Osteocyte (in vitro differentiated cells): ENCODE measurements at regions not wholly inside any gene's neighbourhood (a gene's known extent, or its start where the extent isn't known, plus 50 kb on each side); places are given as distances from the start of the nearest gene placed in this dataset.

Experiments
- DNase-seq: peaks from one replicate; pipeline ENCODE4 v3.0.0; 2021; ENCODE audit warnings: mixed read lengths; ENCODE audit not compliant: unreplicated experiment; ENCODE audit errors: extremely low spot score
- H3K27ac Mint-ChIP-seq: one replicate; pipeline ENCODE4 v1.8.0; 2021; ENCODE audit warnings: mild to moderate bottlenecking, mixed read lengths; ENCODE audit not compliant: unreplicated experiment
- H3K27me3 Mint-ChIP-seq: one replicate; pipeline ENCODE4 v1.8.0; 2021; ENCODE audit warnings: mixed read lengths; ENCODE audit not compliant: unreplicated experiment
- H3K36me3 Mint-ChIP-seq: one replicate; pipeline ENCODE4 v1.8.0; 2021; ENCODE audit warnings: mixed read lengths; ENCODE audit not compliant: unreplicated experiment
- H3K4me1 Mint-ChIP-seq: one replicate; pipeline ENCODE4 v1.8.0; 2021; ENCODE audit warnings: mixed read lengths; ENCODE audit not compliant: unreplicated experiment
- H3K4me3 Mint-ChIP-seq: one replicate; pipeline ENCODE4 v1.8.0; 2021; ENCODE audit warnings: mild to moderate bottlenecking, moderate library complexity, mixed read lengths; ENCODE audit not compliant: unreplicated experiment
- H3K9me3 Mint-ChIP-seq: one replicate; pipeline ENCODE4 v1.8.0; 2021; ENCODE audit warnings: mixed read lengths; ENCODE audit not compliant: unreplicated experiment
- TF ChIP-seq, protein P1 (sequence below): fragments of 200-600 bp; sonication (generic); IDR thresholded peaks from 2 replicates; pipeline ENCODE4 v1.5.0; 2021; ENCODE audit warnings: antibody characterized with exemption, mild to moderate bottlenecking, moderate library complexity

DNA sequence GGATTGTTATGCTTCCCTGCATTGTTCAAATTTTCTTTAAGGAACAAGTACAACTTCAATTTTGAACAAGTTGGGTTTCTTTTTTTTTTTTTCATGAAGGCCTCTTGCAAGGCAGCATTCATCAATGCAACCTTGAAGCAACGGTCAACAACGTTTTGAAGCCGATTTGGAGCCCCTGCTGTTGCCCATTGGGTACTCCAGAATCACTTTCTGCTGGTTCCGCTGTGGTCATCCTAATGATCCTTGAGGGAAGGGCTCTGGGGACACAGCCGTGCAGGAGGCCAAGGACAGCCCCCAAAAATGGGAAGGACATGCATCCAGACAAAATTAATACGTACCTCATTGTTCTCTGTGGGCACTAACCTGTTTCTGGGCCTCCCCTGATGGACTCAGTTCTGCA is 84.6 kb upstream of the MGMT start:
- H3K4me3 Mint-ChIP-seq, result no peak overlapping the region

DNA sequence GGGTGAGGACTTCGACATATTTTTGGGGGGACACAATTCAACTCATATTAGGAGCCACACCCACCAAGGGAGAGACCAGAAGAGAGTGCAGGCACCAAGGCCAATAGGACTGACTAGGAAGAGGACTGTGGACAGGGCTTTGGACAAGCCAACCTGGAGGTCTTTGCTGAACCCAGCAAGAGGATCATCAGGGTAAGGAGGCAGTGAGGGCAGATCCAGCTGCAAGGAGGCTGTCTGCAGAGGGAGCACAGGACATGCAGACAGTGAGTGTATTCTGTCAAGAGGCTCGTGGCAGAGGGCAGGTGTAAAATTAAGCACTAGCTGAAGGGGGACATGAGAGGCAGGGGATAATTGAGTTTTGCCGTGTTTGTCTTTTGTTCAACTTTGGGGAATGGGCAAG is 83.4 kb upstream of the MGMT start:
- H3K27me3 Mint-ChIP-seq, result no peaks in the 10 kb centered on the region
- TF ChIP-seq, protein P1, sequence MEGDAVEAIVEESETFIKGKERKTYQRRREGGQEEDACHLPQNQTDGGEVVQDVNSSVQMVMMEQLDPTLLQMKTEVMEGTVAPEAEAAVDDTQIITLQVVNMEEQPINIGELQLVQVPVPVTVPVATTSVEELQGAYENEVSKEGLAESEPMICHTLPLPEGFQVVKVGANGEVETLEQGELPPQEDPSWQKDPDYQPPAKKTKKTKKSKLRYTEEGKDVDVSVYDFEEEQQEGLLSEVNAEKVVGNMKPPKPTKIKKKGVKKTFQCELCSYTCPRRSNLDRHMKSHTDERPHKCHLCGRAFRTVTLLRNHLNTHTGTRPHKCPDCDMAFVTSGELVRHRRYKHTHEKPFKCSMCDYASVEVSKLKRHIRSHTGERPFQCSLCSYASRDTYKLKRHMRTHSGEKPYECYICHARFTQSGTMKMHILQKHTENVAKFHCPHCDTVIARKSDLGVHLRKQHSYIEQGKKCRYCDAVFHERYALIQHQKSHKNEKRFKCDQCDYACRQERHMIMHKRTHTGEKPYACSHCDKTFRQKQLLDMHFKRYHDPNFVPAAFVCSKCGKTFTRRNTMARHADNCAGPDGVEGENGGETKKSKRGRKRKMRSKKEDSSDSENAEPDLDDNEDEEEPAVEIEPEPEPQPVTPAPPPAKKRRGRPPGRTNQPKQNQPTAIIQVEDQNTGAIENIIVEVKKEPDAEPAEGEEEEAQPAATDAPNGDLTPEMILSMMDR, result no peak
- no peak overlapping the region for H3K27ac Mint-ChIP-seq
- no peak for DNase-seq
- H3K4me3 Mint-ChIP-seq, result no peak overlapping the region
- peaks cover 21% of the 10 kb centered on the region for H3K9me3 Mint-ChIP-seq
- no peaks in the 10 kb centered on the region for H3K36me3 Mint-ChIP-seq
- no peaks in the 10 kb centered on the region for H3K4me1 Mint-ChIP-seq

More for the DNA sequence above, 84.6 kb upstream of the MGMT start:
- Mint-ChIP-seq H3K4me1 (no peaks in the 10 kb centered on the region), H3K27ac (no peak overlapping the region), H3K27me3 (no peaks in the 10 kb centered on the region), H3K9me3 (peaks cover 28% of the 10 kb centered on the region), H3K36me3 (no peaks in the 10 kb centered on the region)
- no peak for DNase-seq
- TF ChIP-seq, protein P1, result no peak

DNA sequence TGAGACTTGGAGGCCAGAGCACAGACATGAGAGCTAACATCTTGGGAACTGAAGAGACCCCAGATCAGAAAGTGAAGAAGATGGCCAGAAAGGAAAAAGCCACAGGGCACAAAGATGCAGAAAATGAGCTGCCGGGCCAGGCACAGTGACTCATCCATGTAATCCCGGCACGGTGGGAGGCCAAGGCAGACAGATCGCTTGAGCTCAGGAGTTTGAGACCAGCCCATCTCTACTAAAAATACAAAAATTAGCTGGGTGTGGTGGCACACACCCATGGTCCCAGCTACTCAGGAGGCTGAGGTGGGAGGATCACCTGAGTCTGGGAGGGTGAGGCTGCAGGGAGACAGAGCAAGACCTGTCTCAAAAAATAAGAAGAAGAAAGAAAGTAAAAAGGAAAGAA is 81.4 kb upstream of the MGMT start:
- no peak for DNase-seq
- Mint-ChIP-seq H3K4me1 (no peaks in the 10 kb centered on the region), H3K27me3 (no peaks in the 10 kb centered on the region), H3K9me3 (peaks cover 22% of the 10 kb centered on the region), H3K4me3 (no peak overlapping the region), H3K36me3 (no peaks in the 10 kb centered on the region), H3K27ac (no peak overlapping the region)
- TF ChIP-seq, protein P1, result no peak

DNA sequence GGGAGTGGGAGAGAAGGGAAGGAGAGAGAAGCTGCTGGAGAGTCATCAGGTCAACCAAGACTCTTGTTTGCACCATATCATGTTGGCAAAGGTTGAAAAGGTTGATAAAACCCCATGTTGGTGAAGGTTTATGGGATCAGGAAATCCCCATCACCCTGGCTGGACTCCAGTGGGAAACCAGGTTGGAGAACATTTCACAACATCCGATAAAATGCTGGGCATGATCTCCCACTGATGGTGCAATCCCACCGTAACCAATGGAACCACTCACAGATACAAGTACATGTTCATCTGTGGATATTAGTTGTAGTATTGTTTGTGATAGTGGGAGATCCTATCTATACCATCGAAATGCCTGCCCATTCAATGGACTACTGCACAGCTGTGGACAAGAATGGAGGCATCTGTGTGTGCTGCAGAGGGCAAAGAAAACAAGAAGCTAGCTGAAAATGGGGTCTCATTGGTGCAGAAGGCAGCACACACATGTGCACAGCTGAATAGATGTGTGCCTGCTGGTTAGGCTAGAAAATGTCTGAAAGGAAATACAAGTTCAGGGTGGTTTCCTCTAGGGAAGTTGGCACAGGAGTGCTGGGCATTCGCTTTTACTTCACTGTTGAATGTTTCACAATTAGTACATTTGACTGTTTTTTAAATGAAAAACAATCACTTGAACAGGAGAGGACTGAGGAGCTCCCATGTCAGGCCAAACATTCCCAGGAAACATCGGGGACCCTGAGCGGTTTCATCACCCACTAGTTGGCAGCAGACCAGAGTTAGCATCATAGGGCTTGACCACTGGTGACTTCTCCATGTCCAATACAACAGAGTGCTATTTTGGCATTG is 80.4 kb upstream of the MGMT start:
- H3K9me3 Mint-ChIP-seq, result peaks cover 22% of the 10 kb centered on the region
- no peak overlapping the region for H3K4me3 Mint-ChIP-seq
- H3K27me3 Mint-ChIP-seq, result no peaks in the 10 kb centered on the region
- TF ChIP-seq, protein P1, result no peak
- no peaks in the 10 kb centered on the region for H3K36me3 Mint-ChIP-seq
- H3K4me1 Mint-ChIP-seq, result no peaks in the 10 kb centered on the region
- no peak for DNase-seq
- H3K27ac Mint-ChIP-seq, result no peak overlapping the region

DNA sequence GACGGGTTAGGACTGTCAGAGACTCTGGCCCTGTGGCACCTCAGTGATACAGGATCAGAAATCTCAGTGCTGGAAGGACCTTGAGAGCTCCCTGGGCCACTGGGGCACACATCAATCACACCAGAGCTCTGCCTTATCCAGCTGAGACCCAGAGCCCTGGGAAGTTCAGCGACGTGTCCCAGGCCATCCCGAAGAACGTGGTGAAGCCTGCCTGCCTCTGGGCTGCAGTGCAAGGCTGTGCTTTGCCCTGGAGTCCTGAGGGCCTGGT is 79.8 kb upstream of the MGMT start:
- H3K36me3 Mint-ChIP-seq, result no peaks in the 10 kb centered on the region
- H3K4me3 Mint-ChIP-seq, result no peak overlapping the region
- H3K27me3 Mint-ChIP-seq, result no peaks in the 10 kb centered on the region
- no peaks in the 10 kb centered on the region for H3K4me1 Mint-ChIP-seq
- TF ChIP-seq, protein P1, result no peak
- no peak for DNase-seq
- peaks cover 22% of the 10 kb centered on the region for H3K9me3 Mint-ChIP-seq
- no peak overlapping the region for H3K27ac Mint-ChIP-seq
